A673 (cell line): ENCODE measurements at regions not wholly inside any gene's neighbourhood (a gene's known extent, or its start where the extent isn't known, plus 50 kb on each side); places are given as distances from the start of the nearest gene placed in this dataset.

ENCODE experiments used
- BruUV-seq: library from RNA; stranded (reverse); fragments of 400-500 nt; replicated peaks from 2 replicates; lab custom pipeline; 2021; lab: Mats Ljungman, UMichigan
- CTCF ChIA-PET: fragments of 300-600 bp; sonication (Branson Sonifier 250); formaldehyde crosslinking; loops from one replicate; lab custom pipeline; 2022; ENCODE audit warnings: antibody characterized with exemption; lab: Charles Lee
- POLR2A ChIA-PET: fragments of 300-600 bp; sonication (Branson Sonifier 250); formaldehyde crosslinking; loops from one replicate; lab custom pipeline; 2022; ENCODE audit warnings: antibody characterized with exemption; ENCODE audit not compliant: low non-redundant PET; lab: Charles Lee
- DNase-seq: peaks from one replicate; pipeline ENCODE4 v3.0.0-alpha.2; 2015; ENCODE audit warnings: low spot score
- H3K27ac ChIP-seq: fragments of 200-600 bp; sonication (generic); 2 replicates; pipeline ENCODE4 v1.5.1; 2016; ENCODE audit warnings: mixed run types, low read depth, mild to moderate bottlenecking, mixed read lengths, antibody characterized with exemption, low read length; ENCODE audit not compliant: poor library complexity, severe bottlenecking
- H3K27me3 ChIP-seq: fragments of 200-600 bp; sonication (generic); replicated peaks from 2 replicates; pipeline ENCODE4 v1.6.1; 2017; ENCODE audit warnings: mixed run types, low read depth, mild to moderate bottlenecking, mixed read lengths, antibody characterized with exemption, low read length; ENCODE audit not compliant: insufficient read depth, poor library complexity
- H3K36me3 ChIP-seq: fragments of 200-600 bp; sonication (generic); 2 replicates; pipeline ENCODE4 v1.6.1; 2016; ENCODE audit warnings: mixed run types, mild to moderate bottlenecking, mixed read lengths, antibody characterized with exemption, low read length; ENCODE audit not compliant: insufficient read depth, poor library complexity, severe bottlenecking
- H3K4me1 ChIP-seq: fragments of 200-600 bp; sonication (generic); 2 replicates; pipeline ENCODE4 v1.6.1; 2017; ENCODE audit warnings: mixed run types, mild to moderate bottlenecking, mixed read lengths, antibody characterized with exemption, low read length; ENCODE audit not compliant: insufficient read depth, poor library complexity, severe bottlenecking
- H3K4me3 ChIP-seq: fragments of 200-600 bp; sonication (generic); 2 replicates; pipeline ENCODE4 v1.5.1; 2016; ENCODE audit warnings: low read depth, mixed run types, mild to moderate bottlenecking, mixed read lengths, low read length; ENCODE audit not compliant: poor library complexity, severe bottlenecking
- H3K9me3 ChIP-seq: fragments of 200-600 bp; sonication (generic); 2 replicates; pipeline ENCODE4 v1.6.1; 2016; ENCODE audit warnings: mixed run types, low read depth, mild to moderate bottlenecking, mixed read lengths, antibody characterized with exemption, low read length; ENCODE audit not compliant: poor library complexity, severe bottlenecking
- CTCF ChIP-seq: fragments of 300-800, 200-600 bp; sonication (generic); conservative IDR thresholded peaks from 2 replicates; pipeline ENCODE4 v1.5.1; 2017; ENCODE audit warnings: low read depth, mild to moderate bottlenecking, antibody characterized with exemption, low read length, moderate library complexity, mixed read lengths
- EZH2 ChIP-seq: fragments of 200-600 bp; sonication (generic); IDR thresholded peaks from 2 replicates; pipeline ENCODE4 v1.6.1; 2017; ENCODE audit warnings: borderline replicate concordance, low read depth, mild to moderate bottlenecking, mixed read lengths, antibody characterized with exemption, low read length; ENCODE audit not compliant: poor library complexity, severe bottlenecking
- intact Hi-C: fragments of 100-400 bp; cut with micrococcal nuclease; formaldehyde crosslinking; loops from one replicate; pipeline ENCODE4 v1.10.0; 2022; ENCODE audit not compliant: unreplicated experiment

GRCh38 chr21:35220301-35220700 is 171.2 kb upstream of the RUNX1 start:
- no peaks in the 10 kb centered on the region for H3K9me3 ChIP-seq
- POLR2A ChIA-PET, result no interaction called here
- no peak overlapping the region for H3K4me3 ChIP-seq
- BruUV-seq, result no TSS peak
- no peaks in the 10 kb centered on the region for H3K36me3 ChIP-seq
- peaks cover 2% of the 10 kb centered on the region for H3K27me3 ChIP-seq
- H3K4me1 ChIP-seq, result no peaks in the 10 kb centered on the region
- TF ChIP-seq EZH2 (no peak), CTCF (no peak)
- DNase-seq, result no peak
- CTCF ChIA-PET, result no interaction called here
- no peak overlapping the region for H3K27ac ChIP-seq
- intact Hi-C loops, result no loop called here

GRCh38 chr21:35219719-35220118 is 170.6 kb upstream of the RUNX1 start:
- BruUV-seq, result no TSS peak
- intact Hi-C loops, result no loop called here
- ChIA-PET POLR2A (no interaction called here), CTCF (no interaction called here)
- no peaks in the 10 kb centered on the region for H3K4me1 ChIP-seq
- no peak overlapping the region for H3K27ac ChIP-seq
- DNase-seq, result no peak
- H3K36me3 ChIP-seq, result no peaks in the 10 kb centered on the region
- H3K9me3 ChIP-seq, result no peaks in the 10 kb centered on the region
- peaks cover 2% of the 10 kb centered on the region for H3K27me3 ChIP-seq
- TF ChIP-seq CTCF (no peak), EZH2 (no peak)
- no peak overlapping the region for H3K4me3 ChIP-seq

GRCh38 chr21:35219291-35219690 is 170.2 kb upstream of the RUNX1 start:
- TF ChIP-seq EZH2, result no peak
- no peak for TF ChIP-seq CTCF
- Histone ChIP-seq H3K27me3 (peaks cover 2% of the 10 kb centered on the region), H3K27ac (no peak overlapping the region), H3K36me3 (no peaks in the 10 kb centered on the region), H3K9me3 (no peaks in the 10 kb centered on the region), H3K4me3 (no peak overlapping the region), H3K4me1 (no peaks in the 10 kb centered on the region)
- ChIA-PET CTCF (no interaction called here), POLR2A (no interaction called here)
- BruUV-seq, result no TSS peak
- intact Hi-C loops, result no loop called here
- no peak for DNase-seq
